ENCODE measurements at regions not wholly inside any gene's neighbourhood (a gene's known extent, or its start where the extent isn't known, plus 50 kb on each side); places are given as distances from the start of the nearest gene placed in this dataset.

DNA sequence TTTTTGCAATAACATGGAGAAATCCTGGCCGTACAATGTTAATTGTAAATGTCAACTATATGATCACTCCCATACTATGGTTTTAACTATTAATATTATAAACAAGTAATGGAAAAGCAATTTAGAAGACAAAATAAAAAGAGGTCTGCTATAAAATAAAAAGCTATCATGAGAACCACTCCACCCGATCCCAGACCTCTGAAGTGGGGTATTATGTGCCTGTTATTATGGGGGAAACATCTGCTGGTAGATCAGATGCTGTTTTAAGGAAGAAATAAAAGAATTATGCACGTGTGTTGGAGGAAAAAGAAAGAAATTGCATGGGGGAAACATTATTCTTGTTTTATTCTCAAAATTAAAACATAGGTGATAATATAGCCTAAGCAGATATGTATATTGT lies 615.7 kb upstream of the ARID1B start:
- TF ChIP-seq GATA3 (IDR thresholded peaks at IDR 0.05; ENCODE audit: low read depth, low read length) (no peak), GATA2 (IDR thresholded peaks at IDR 0.05; ENCODE audit: low read depth, low read length) (no peak)
